DND-41 (cell line): ENCODE measurements at regions not wholly inside any gene's neighbourhood (a gene's known extent, or its start where the extent isn't known, plus 50 kb on each side); places are given as distances from the start of the nearest gene placed in this dataset.

ENCODE experiments used
- EZH2 ChIP-seq: IDR thresholded peaks from 3 replicates; pipeline ENCODE4 v1.6.1; 2012; ENCODE audit warnings: borderline replicate concordance, low read depth, mild to moderate bottlenecking, moderate library complexity, low read length, inconsistent platforms; ENCODE audit not compliant: severe bottlenecking
- TF ChIP-seq, protein P1 (sequence below): IDR thresholded peaks from 2 replicates; pipeline ENCODE4 v1.5.1; 2012; ENCODE audit warnings: borderline replicate concordance, low read length, moderate library complexity, mild to moderate bottlenecking; ENCODE audit not compliant: poor library complexity, severe bottlenecking; ENCODE audit errors: extremely low read depth

DNA sequence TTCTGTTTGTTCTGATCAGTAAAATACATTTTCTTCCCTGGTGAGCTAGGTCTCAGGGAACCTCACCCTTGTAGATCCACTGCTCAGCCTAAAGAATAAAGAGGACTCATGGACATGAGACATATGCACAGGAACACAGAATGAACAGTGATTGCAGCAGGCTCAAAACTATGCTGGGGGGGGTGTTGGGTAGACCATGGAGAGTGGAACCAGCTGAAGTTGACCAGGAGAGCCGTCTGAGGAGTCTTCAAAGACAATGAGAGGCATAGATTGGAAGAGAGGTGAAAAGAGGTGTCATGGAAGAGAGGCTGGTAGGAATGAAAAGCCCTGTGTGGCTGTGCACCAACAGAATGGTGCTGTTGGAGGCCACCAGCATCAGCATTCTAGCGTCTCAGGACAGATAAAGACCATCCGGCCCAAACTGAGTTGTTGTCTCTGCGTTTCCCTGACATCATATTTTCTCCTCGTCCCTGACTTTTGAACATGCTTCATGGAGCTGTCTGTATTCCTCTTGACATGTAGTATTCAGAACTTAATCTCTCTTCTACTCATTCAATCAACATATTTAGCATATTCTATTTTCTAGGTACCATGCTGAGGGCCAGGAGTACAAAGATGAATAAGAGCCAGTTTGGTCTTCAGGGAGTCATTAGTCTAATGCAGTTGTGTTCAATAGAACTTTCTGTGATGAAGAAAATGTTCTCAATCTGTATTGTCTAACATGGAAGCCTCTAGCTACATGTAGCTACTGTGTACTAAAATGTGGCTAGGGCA is 331.8 kb downstream of the CYP26B1 start:
- TF ChIP-seq, protein P1, sequence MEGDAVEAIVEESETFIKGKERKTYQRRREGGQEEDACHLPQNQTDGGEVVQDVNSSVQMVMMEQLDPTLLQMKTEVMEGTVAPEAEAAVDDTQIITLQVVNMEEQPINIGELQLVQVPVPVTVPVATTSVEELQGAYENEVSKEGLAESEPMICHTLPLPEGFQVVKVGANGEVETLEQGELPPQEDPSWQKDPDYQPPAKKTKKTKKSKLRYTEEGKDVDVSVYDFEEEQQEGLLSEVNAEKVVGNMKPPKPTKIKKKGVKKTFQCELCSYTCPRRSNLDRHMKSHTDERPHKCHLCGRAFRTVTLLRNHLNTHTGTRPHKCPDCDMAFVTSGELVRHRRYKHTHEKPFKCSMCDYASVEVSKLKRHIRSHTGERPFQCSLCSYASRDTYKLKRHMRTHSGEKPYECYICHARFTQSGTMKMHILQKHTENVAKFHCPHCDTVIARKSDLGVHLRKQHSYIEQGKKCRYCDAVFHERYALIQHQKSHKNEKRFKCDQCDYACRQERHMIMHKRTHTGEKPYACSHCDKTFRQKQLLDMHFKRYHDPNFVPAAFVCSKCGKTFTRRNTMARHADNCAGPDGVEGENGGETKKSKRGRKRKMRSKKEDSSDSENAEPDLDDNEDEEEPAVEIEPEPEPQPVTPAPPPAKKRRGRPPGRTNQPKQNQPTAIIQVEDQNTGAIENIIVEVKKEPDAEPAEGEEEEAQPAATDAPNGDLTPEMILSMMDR = no peak
- no peak for TF ChIP-seq EZH2
